ENCODE measurements at regions not wholly inside any gene's neighbourhood (a gene's known extent, or its start where the extent isn't known, plus 50 kb on each side); places are given as distances from the start of the nearest gene placed in this dataset.

DNA sequence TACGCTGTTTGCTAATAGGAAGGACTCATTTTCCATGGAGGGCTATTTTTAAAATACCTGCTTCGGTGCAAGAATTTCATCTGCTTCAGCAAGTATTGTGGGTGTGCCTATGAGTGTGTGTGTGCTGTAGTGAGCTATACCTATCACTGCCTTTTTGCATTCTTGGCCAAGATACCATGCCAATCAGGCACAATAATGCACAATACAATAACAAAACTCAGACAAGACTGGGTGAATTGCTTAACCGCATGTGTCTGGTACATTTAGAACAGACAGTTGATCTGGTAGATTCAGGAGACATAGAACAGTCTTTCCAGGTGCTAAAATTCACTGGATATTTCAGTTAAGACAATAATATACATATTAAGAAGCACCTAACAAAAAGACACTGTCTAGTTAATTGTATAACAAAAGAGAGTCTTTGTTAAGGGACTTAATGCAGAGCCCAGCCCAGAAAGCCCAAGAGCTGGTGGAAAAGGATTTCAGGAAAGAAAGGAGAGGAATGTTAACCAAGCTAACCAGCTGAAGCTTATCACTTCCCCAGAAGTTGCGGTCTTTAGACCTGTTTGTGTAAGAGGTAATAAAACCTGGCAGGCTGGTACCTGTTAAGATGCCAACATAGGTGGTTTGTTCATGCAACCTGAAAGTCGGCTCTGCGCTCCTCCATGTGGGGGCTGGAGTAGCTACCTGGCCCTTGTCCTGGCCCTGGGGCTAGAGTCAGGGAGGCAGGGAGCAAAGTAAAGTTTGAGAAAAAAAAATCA, 153.3 kb upstream of the RBMS1 start:
- DNase-seq (ENCODE audit: low spot score) (no peak), ATAC-seq (ENCODE audit: insufficient number of reproducible peaks, low FRiP score, low read depth) (no peak)
- H3K36me3 ChIP-seq, result no peaks in the 10 kb centered on the region
- no peaks in the 10 kb centered on the region for H3K27me3 ChIP-seq (replicated peaks; ENCODE audit: insufficient read depth)
- TF ChIP-seq, protein P1, sequence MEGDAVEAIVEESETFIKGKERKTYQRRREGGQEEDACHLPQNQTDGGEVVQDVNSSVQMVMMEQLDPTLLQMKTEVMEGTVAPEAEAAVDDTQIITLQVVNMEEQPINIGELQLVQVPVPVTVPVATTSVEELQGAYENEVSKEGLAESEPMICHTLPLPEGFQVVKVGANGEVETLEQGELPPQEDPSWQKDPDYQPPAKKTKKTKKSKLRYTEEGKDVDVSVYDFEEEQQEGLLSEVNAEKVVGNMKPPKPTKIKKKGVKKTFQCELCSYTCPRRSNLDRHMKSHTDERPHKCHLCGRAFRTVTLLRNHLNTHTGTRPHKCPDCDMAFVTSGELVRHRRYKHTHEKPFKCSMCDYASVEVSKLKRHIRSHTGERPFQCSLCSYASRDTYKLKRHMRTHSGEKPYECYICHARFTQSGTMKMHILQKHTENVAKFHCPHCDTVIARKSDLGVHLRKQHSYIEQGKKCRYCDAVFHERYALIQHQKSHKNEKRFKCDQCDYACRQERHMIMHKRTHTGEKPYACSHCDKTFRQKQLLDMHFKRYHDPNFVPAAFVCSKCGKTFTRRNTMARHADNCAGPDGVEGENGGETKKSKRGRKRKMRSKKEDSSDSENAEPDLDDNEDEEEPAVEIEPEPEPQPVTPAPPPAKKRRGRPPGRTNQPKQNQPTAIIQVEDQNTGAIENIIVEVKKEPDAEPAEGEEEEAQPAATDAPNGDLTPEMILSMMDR (IDR thresholded peaks at IDR 0.05), result no peak
- H3K4me1 ChIP-seq (ENCODE audit: control insufficient read depth in 1 of 2, low read depth in 2 of 2), result peaks cover 3 to 7% of the 10 kb centered on the region in 2 donors
- H3K4me3 ChIP-seq, result no peak overlapping the region
- no peak overlapping the region for H3K27ac ChIP-seq
- H3K9me3 ChIP-seq, result no peaks in the 10 kb centered on the region

DNA sequence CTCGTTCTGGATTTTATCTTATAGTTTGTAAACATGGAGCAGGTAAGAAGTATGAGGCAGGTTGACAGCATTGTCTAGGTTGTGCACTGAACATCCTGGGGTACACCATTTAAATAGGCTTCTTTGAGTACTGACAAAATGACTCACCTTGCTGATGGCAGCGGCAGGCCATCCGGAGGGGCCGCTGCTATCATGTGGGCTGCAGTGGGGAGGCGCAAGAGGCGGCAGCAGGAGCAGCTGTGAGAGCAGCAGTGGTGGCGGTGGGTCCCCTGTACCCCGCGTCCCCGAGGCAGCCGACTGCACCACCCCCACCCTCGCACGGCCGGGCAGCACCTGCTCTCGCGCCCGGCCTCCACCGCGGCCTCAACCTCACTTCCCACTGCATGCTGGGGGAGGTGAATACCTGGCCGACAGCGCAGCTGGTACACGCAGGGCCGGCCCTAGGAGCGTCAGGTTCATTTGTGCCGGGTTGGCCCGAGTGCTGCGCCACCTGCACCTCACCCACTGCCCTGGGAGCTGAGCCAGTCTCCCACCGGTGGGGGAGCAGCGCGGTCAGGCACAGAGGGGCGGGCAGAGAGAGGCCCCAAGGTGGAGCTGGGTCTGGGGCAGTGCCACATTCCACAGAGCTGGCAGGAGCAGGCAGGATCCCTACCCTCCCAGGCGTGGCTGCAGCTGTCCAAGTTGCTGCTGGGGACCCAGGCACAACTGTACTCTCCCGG, 154.5 kb upstream of the RBMS1 start:
- ATAC-seq (ENCODE audit: insufficient number of reproducible peaks, low FRiP score, low read depth) (no peak), DNase-seq (ENCODE audit: low spot score) (no peak)
- Histone ChIP-seq H3K27me3 (replicated peaks; ENCODE audit: insufficient read depth) (no peaks in the 10 kb centered on the region), H3K27ac (no peak overlapping the region), H3K36me3 (no peaks in the 10 kb centered on the region), H3K4me1 (ENCODE audit: control insufficient read depth in 1 of 2, low read depth in 2 of 2) (peaks cover 7 to 9% of the 10 kb centered on the region in 2 donors), H3K9me3 (no peaks in the 10 kb centered on the region), H3K4me3 (no peak overlapping the region)
- TF ChIP-seq, protein P1 (IDR thresholded peaks at IDR 0.05), result no peak

DNA sequence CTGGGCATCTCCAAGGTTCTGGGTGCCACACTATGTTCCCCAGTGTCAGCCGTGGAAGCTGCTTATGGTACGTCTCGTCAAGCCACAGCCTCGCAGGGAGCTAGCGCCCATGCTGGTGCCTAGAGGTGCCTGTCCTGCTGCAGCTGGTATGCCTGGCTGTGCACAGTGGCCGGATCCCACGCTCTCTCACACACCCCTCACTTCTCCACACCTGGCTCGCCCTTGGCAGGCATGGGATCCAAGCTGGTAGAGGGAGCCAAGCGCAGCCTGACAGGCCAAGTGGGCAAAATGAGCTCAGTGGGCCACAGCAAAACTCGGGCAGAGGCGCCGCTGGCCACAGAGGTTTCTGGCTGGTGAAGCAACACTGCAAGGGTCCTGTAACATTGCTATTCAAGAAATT, 156.1 kb upstream of the RBMS1 start:
- Histone ChIP-seq H3K27me3 (replicated peaks; ENCODE audit: insufficient read depth) (no peaks in the 10 kb centered on the region), H3K27ac (no peak overlapping the region), H3K4me3 (no peak overlapping the region), H3K4me1 (ENCODE audit: control insufficient read depth in 1 of 2, low read depth in 2 of 2) (peaks cover 7 to 9% of the 10 kb centered on the region in 2 donors), H3K9me3 (no peaks in the 10 kb centered on the region), H3K36me3 (no peaks in the 10 kb centered on the region)
- DNase-seq (ENCODE audit: low spot score) (no peak), ATAC-seq (ENCODE audit: insufficient number of reproducible peaks, low FRiP score, low read depth) (no peak)
- TF ChIP-seq, protein P1 (IDR thresholded peaks at IDR 0.05), result no peak

- DNase-seq (ENCODE audit: low spot score), result no peak
- TF ChIP-seq, protein P1 (IDR thresholded peaks at IDR 0.05), result no peak
- no peaks in the 10 kb centered on the region for H3K9me3 ChIP-seq
- H3K4me1 ChIP-seq (ENCODE audit: control insufficient read depth in 1 of 2, low read depth in 2 of 2), result peaks cover 7 to 9% of the 10 kb centered on the region in 2 donors
- no peaks in the 10 kb centered on the region for H3K27me3 ChIP-seq (replicated peaks; ENCODE audit: insufficient read depth)
- no peaks in the 10 kb centered on the region for H3K36me3 ChIP-seq
- ATAC-seq (ENCODE audit: insufficient number of reproducible peaks, low FRiP score, low read depth), result no peak
- no peak overlapping the region for H3K27ac ChIP-seq
- H3K4me3 ChIP-seq, result no peak overlapping the region
Observed at GRCh38 chr2:160650196-160651118, 156.8 kb upstream of the RBMS1 start.
